Activated T-helper 9 cell treated with anti-CD3 and anti-CD28 coated beads, Interleukin-2, amount 50 U/mL, for 16 hours (primary cell): ENCODE measurements at regions not wholly inside any gene's neighbourhood (a gene's known extent, or its start where the extent isn't known, plus 50 kb on each side); places are given as distances from the start of the nearest gene placed in this dataset.
"Not testable (repeated sequence)": the region's sequence is repeated elsewhere in the genome, so short reads cannot be mapped to it uniquely, and the experiment has no call there.

Experiments used
- DNase-seq: peaks from one replicate; pipeline ENCODE4 v3.0.0-alpha.2; 2020; ENCODE audit warnings: low read depth

DNA sequence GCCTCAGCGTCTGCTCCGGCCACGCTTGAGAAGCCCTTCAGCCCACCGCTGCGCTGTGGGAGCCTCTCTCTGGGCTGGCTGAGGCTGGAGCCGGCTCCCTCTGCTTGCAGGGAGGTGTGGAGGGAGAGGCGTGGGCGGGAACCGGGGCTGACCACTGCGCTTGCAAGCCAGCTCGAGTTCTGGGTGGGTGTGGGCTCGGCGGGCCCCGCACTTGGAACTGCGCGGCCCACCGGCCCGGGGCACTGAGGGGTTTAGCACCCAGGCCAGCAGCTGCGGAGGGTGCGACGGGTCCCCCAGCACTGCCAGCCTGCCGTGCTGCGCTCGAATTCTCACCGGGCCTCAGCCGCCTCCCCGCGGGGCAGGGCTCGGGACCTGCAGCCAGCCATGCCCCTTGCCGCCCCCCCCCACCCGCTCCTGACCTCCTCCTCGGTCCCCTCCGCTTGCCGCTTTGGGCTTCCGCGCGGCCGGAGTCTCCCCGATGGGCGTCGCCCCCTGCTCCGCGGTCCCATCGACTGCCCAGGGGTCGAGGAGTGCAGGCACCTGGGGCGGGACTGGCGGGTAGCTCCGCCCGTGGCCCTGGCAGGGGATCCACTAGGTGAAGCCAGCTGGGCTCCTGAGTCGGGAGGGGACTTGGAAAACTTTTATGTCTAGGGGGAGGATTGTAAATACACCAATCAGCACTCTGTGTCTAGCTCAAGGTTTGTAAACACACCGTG lies 106.7 kb downstream of the RAP2B start:
- DNase-seq, result no peak

DNA sequence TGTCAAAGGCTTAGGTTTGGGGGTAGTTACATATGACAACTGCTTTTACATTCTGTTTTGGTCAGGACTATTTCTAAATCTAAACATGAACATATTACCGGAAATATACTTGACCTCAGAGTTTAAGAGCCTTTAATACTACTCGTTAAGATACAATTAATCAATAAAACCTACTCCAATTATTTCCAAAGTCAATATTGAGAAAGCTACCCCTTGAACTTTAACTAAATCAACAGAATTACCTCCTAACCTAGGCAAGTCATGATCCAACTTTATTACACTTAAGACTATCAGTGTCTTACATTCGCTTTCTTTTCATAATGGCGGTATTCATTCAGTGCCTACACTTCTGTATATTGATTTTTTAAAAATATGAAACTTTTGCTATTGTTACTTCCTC lies 107.7 kb downstream of the RAP2B start:
- DNase-seq, result no peak

DNA sequence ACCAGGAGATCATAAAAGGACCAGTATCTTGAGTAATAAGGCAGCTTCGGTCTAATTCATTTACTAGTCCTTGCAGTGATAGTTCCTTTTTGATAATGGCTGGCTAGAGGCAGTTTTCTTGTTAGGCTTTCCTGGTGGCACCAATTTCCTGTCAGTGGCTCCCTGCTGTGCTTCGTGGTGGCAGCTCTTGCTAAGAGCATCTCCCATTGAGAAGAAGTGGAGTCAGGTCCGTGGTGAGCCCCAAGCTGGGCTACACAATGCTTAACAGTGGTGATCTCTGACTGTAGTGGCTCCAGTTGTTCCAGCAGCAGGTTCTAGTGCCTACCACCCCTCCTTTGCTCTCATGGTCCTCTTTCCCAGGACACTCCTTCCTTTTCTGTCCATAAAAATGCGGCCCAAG lies 111.2 kb downstream of the RAP2B start:
- no peak for DNase-seq

DNA sequence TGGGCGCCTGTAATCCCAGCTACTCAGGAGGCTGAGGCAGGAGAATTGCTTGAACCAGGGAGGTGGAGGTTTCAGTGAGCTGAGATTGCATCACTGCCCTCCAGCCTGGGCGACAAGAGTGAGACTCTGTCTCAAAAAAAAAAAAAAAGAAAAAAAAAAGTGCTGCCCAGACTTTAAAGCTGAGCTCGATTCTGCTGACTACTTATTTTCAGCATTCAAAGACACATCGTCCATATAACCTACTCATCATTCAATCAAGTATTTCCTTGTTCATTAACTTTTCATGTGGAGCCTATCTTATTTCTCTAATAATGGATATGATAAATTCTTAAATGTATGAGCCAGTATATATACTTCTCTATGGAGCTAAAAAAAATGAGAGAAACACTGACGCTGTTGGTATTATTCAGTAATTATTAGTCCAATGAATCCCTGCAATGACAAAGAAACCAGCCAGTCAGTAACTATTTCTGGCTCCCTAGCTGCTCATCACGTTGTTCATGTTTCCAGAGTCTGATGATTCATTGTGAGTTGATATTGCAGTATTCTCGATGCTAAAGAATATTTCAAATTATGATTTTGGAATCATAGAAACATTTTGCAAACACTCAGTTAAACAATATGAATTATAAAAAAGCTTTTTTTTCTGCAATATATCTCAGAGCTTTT lies 111.9 kb downstream of the RAP2B start:
- no peak for DNase-seq

DNA sequence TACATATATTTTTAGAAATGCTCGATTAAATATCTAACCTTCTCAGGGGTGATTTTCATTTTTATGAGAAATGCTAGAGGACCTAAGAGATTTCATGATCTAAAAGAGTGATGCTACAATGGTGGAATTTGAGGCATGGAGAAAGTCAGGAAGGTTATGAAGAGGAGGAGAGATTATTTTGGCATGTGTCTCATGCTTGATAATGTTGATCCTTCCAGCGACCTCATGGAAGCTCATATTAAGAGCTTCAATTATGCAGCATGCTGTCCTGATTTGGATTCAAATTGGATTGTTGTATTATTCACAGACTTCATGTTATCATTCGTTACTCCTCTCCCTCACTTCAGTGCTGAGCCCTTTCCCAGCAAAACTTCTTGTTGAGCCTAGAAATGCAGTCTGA lies 112.5 kb downstream of the RAP2B start:
- no peak for DNase-seq

DNA sequence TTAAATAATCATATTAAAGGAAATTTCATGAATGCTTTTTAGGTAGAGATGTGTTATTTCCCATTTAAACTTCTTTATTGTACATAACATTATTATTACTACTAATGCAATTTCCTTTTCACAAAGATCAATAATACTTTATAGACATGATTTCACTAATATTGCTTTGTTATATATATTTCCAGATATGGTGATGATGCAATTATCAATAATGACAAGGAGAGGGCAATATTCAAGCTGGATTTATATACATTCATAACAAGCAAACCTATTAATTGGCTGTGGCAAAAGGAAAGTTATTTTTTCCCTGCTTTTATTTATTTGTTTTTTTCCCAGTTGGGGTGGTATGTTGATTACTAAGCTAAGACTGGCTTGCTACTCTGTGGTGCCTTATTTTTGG lies 113.5 kb downstream of the RAP2B start:
- no peak for DNase-seq

DNA sequence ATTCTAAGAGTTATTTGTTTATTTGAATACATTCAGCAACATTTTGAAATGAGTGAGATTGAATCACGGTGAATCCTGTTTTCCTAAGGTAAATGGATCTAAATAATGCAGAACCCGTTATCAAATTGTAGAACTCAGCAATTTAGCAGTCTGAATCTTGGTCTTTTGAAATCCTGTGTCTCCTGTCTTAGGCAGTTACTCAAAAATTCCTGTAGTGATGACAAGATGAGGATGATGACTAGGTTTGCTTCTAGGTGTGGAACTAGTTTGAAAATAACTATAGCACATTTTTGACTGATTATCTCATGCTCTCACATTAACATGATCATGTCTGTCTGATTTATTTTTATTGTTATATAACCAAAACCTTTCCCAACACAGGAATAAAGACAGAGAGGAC lies 115.0 kb downstream of the RAP2B start:
- no peak for DNase-seq

DNA sequence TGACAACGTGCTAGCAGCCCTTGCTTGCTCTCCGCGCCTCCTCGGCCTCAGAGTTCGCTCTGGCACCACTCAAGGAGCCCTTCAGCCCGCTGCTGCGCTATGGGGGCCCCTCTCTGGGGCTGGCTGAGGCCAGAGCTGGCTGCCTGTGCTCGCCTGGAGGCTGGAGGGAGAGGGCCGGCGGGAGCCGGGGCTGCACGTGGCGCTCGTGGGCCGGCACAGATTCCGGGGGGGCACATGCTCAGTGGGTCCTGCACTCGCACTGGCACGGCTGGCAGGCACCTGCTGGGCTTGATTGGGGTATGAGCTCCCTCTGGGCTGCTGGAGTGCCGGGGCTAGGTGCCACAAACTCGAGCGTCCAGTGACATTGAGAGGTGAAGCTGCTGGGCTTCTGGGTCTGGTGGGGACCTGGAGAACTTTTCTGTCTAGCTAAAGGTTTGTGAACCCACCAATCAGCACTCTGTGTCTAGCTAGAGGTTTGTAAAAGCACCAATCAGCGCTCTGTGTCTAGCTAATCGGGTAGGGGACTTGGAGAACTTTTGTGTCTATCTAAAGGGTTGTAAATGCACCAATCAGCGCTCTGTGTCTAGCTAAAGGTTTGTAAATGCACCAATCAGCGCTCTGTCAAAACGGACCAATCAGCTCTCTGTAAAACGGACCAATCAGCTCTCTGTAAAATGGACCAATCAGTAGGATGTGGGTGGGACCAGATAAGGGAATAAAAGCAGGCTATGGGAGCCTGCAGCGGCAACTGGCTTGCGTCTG lies 119.4 kb downstream of the RAP2B start:
- DNase-seq, result not testable (repeated sequence)

DNA sequence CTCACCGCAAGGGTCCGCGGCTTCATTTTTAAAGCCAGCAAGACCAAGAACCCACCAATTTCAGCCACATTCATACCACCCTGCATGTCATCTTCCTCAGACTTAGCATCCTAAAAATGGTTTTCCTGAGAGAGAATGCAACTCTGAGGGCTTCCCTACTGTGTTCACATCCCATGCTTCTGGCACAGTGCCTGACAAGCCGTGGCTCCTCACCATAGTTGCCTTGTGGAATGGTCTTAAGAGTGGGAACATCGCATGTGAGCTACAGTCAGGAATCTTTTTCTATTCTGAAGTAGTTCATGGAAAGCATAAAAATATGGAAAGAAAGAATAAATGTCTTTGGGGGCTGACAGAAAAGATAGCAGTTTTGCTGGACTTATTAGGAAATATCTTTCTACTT lies 120.3 kb downstream of the RAP2B start:
- DNase-seq, result no peak

DNA sequence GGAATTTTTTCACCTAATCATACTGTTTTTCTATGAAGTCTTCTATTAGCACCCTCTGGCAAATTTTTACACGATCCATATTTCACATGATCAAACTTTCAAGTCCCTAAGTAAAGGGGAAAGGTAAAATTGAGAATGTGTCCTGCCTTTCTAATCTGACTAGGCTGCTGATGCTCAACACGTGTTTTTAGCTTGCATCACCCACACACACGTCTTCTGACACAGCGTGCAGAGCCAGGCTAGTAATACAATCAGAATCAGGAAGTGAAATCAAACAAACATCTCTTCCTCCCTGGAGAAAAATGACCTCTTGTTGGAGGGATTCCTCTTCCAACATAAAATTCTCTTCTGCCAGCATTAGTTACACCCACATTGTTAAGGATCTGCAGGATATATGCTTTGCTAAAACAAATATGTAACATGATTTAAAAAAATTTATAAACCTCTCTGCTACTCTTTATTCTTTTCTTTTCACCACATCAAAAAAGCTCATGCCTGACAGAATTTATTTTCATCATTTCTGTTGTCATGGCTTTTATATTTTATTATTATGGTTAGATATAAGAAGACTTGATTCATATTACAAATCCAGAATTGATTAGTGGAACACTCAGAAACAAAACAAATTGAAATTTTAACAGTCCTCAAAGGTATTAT lies 122.4 kb downstream of the RAP2B start:
- no peak for DNase-seq

DNA sequence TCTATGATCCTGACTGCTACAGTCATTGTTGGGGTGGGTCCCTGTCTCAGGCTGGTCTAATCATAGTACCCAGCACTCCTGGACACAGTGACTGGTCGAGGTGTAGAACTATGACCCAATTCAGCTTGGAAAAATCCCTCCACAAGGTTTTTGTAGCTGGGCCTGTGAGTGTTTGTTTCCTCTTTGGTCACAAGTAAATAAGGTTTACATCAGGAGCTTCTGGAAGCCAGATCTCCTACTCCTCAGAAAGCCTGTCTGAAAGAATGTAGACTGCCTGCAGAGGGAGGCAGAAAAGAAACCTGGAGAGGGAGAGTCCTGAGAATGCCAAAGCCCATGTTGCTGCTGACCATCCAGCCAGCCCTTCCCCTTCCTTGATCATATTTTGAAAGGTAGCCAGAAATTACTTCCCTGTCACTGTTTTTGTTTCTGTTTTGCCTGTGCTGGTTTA lies 123.2 kb downstream of the RAP2B start:
- DNase-seq, result no peak

DNA sequence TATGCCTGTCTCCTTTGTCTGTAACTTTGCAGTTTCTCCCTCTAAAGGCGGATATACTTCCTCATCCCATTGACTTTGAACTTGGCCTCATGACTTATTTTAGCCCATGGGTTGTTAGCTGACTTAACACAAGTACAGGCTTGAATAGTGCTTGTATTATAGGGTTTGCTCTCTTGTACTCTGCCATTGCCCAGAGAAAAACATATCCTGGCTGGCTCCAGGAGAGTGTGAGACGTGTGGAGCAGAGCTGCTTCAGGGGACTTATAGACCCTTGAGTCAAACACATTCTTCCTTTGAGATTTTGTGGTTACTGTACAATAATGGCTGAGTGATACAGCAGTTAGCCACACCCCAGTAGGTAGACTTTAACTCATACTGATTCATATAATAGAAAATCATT lies 124.0 kb downstream of the RAP2B start:
- DNase-seq, result no peak

DNA sequence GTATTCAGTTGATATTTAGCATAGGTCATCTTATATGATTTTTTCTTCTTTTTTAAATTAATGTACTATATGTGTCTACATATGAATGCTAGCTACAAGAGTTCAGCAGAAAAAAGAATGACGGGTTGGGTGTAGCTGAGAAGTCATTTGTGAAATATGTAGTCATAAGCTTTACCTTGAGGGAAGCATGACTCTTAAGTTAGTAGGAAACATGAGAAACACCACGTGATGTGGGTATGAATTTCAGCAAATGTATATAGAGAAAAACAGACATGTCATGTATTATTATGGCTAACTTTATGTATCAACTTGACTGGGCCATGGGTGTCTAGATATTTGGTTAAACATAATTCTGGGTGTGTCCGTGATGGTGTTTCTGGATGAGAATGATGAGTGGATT lies 125.0 kb downstream of the RAP2B start:
- DNase-seq, result no peak

DNA sequence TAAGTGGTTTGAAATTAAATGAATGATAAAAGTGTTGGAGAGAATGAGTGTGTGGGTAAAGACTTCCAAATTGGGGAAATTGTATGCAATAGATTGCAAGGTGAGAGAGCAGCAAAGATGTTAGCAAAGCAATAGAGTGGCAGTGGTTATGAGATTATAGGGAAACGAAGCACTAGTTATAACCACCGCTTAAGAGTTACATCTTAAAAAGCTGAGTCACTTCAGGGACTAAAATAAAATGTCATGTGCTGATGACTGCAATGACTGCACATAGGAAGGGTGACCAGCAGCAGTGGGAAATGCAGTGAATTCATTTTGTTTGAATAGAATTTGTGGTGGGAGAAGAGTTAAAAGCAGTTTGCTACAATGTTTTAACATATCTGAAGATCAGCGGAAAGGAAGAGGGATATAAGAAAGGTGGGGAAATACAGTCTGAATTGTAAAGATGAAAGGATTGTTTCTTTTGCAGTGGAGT lies 127.3 kb downstream of the RAP2B start:
- no peak for DNase-seq

DNA sequence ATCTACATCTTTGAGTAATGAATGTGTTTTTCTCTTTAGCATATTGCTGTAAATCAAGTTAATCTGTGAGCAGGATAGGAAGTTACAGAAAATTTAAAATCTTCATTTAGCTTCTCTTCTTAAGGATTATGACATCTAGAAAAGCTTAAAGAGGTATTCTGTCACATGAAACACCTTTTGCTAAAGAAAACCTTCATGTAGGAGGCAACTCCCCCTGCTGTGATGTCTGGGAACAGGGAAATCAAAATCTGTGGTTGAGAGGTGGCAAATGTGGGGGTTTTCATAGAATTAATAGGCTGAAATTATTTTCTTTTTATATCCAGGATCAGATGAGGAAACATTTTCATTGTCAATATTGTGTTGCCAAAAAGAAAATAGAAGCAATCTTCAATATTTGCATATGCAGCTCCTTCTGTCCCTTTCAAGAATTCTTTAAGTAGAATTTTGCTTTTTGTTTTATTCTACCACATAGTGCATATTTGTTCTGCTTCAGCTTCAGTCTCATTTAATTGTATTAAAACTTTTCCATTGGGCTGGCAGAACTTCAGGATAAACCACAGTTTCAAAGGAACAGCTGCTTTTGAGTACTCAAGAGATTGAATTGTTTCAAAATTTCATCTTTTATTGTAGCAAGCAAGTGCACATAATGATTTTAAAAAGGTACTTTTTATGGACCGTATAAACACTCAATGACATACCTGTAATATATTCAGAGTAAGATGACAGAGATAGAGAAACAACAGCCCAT lies 128.4 kb downstream of the RAP2B start:
- DNase-seq, result no peak

DNA sequence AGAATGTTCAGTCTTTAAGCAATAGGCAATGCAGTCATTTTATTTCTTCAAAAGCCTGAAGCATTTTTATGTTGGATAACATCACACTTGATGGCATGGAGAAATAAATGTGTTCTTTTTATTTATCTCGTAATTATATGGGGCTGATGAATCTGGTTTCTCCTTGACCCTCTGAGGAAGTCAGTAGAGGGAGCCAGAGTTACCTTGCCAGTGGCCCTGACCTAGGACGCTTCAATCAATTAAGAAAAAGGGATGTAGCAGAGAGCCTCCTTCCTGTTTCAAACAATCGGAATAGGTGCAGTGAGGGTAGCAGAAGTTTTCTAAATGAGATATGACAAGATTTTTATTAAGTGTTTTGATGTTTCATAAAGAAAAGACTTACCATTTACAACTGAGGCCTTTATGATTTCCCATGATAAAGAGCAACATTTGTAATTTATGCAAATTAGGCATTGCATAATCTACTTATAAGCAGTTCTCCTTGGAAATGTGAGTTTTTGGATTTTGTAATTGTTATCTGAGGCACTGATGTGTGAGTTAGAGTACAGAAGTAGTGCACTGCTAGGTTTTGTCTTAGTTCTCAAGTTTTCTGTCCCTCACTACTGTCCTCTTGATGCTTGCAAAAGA lies 129.1 kb downstream of the RAP2B start:
- no peak for DNase-seq

DNA sequence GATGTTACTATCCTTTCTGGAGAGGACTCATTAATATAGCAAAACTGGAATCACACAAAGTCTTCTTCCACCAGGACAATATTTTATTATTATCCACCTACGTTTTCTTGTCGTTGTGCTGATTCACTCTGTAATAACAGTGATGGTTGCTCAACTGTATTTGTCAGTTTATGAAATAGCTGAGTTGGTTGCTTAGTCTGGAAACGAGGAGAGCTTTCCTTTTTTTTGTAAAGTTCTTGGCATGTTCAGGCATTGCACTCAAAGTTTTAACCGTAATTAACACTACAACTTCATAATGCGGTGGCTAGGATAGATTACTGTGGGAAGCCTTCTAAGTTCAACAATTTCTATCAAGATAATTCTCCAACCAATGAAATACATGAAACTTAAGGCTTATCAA lies 131.2 kb downstream of the RAP2B start:
- DNase-seq, result no peak

DNA sequence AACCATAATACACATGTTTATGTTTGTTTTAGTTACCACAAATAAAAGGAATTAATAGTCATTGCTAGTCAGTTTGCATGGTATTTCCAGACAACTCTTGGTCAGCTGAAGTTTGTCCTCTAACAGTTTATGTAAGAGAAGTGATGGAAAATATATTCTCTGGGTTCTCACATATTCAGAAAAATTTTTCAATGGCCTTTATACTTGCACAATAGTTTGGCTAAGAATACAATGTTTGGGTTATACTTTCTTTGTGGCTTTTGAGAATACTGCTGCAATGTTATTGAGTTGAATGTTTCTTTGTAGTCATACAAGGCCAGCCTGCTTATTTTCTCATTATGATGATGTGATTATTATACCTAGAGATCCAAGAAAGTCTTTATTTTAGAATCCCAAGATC lies 133.9 kb downstream of the RAP2B start:
- no peak for DNase-seq

DNA sequence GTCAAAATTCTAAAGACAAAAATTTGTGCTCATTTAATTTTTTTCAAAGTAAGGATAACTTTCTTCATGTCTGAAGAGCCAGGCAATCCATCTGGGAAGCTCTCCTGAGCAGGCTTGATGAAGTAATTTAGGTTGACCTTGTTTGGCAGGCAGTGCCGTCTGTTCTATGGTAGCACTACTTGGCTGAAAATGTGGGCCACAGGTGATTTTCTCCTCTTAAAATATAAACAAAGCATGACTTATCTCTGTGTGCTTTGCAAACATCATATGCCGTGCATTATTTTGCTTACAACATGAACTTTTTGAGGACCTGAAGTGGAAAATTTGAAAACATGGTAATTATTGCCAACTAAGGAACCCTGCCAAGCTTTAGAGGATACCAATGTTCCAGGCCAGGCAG lies 143.2 kb downstream of the RAP2B start:
- DNase-seq, result no peak

DNA sequence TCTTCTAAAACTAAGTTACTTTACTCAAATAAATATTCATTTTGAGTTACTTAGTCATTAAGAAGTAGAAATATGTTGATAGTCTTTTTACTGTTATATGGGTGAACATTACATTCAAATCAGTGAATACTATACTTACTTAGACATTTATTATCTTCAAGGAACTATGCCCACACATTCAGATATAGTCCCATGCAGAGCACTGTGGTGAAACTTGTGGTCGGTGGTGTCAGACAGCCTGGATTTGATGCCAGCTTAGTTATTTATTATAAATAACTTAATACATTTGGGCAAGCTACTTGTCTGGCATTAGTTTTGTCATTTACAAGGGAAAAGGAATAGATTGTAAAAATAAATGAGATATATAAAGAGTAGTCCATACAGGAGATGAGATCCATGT lies 149.5 kb downstream of the RAP2B start:
- no peak for DNase-seq

DNA sequence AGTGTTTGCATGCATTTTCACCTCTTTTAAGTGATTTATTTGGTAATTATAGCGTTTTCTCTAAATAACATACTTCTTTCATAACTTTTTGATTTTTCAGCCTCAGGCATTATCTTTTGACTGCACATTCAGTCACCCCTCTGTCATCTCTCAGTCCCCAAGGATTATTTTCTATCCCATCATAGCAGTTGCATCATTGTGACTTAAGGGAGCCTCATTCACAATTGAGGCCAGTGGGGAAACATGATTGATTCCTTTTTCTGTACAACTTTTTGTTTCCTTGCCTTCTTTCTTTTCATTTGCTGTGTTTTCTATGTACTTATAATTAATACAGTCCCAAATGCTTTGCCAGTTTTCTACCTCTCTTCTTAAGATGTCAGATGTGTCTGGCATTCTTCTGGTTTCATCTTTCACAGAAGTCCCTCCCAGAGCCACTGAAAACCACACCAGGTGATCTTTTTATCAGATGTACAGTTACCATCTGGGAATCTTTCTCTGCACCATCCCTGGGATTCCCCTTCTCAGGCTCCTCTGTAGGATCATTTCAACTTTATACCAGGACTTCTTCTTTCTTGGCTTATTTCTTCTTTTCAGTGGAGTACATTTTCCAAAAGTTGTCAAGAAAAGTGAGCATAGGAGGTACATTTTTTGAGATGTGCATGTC lies 151.4 kb downstream of the RAP2B start:
- DNase-seq, result no peak
